ENCODE measurements at regions not wholly inside any gene's neighbourhood (a gene's known extent, or its start where the extent isn't known, plus 50 kb on each side); places are given as distances from the start of the nearest gene placed in this dataset.
"Not testable (repeated sequence)": the region's sequence is repeated elsewhere in the genome, so short reads cannot be mapped to it uniquely, and the experiment has no call there.

DNA sequence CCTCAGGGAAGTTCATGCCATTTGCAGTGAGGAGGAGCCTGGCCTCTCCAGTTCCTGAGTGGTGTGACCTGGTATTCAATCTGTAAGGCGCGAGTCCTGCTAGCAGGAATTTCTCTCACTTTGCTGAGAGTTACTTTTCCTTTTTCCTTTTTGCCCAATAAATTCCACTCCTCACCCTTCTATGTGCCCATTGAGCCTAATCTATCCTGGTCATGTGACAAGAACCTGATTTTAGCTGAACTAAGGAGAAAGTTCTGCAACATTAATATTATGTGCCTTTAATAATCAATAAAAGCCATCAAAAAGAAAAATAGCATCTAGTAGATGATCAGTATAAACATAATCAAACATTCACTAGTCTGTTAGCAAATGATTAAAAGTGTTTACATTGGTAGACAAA, 136.1 kb upstream of the POGK start:
- no peak for DNase-seq

DNA sequence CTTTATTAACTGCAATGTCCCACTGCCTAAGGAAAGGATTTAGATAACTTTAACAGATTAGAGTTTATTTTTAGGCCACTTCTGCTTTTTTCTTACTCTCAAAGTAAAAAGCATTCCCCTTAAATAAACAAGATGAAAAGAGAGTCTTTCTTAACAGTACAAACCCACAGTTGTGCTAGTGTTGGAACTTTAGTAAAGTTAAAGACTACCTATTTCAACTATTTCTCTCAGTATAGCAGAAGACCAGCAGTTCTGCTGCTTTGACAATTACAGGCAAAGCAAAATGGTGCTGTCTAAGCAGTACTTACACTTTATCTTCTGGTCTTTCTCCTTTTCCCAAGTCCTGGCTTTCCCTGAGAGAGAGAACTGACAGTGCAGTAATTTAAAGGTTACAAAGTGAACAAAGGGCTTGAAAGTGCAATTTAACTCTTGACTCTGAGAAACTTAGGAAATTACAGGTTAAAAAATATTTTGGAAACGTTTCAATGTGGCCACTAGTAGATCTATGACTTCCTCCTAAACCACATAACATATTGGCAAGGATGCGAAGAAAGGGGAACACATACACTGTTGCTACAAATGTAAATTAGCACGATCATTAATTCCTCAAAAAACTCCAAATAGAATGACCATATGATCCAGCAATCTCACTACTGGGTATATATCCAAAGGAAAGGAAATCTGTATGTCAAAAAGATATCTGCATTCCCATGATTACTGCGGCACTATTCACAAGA, 135.4 kb upstream of the POGK start:
- no peak for DNase-seq

DNA sequence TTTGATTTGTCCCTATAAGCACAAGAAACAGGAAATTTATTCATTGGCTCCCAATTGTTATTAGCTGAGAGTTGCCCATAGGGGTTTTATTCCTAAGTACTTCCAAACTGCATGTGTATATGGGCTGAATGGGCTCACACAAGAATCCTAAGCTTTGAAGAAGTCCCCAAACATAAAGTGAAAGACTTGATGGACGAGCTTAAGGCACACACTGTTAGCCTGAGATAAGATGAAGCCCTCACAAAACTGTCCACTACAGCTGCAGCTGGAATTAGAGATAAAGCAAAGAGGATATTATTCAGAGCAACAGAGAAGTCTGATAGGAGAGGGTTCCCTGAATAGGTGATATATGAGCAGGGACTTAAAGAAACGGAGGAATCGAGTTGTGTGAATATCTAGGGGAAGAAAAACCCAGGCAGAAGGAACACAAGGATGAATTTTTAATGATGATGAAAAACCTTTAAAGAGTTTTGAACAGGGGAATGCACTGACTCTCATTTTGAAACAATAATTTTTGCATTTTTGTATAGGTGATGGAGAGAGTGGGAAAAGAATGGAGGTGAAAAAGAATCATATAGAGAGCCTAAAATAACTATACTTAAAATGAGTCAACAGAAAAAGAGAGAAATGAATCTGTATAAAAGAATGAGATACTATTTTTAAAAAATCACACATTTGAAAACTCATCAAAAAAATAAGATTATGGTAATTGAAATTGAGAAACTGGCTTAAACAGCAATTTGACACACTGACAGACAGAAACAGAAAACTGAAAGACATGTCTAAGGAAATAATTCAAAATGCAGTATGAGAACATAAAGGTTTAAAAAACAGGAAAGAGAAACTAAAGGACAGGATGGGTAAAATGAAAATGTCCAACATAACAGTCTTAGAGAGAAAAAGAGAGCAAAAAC, 133.6 kb upstream of the POGK start:
- no peak for DNase-seq

DNA sequence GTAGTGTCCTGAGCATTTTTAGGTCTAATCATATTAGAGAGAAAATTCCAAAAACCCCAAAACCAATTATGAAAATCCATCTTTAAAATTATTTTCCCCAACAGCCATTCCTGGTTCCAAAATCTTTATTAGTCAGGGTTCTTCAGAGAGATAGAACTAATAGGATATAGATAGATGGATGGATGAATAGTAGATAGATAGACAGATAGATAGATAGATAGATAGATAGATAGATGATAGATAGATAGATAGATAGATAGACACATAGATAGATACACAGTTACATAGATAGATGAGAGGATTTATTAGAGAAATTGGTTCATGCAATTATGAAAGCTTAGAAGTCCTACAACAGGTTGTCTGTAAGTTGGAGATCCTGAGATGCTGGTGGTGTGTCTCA, 122.7 kb upstream of the POGK start:
- DNase-seq = no peak

GRCh38 chr1:166721145-166721544, 118.1 kb upstream of the POGK start:
- DNase-seq = no peak

- no peak for DNase-seq
Measured at GRCh38 chr1:166730299-166730888, 108.9 kb upstream of the POGK start.

DNA sequence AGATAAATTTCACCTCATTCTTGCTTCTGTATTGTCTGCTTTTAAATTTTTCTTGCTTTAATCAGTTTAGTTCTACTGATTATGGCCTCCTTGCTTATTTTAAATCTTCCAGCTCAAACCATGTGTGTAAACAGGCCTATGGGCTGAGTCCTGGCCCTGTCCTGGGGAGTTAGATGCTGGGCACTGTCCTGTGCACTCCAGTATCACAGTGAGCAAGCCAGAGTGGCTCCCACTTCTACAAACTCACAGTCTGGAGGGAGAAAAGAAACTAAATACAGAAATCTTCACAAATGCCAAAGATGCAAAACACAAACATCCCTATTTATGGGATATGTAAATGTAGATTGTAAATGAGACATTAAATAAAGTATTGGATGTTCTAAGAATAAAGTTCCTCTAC, 101.1 kb upstream of the POGK start:
- no peak for DNase-seq

DNA sequence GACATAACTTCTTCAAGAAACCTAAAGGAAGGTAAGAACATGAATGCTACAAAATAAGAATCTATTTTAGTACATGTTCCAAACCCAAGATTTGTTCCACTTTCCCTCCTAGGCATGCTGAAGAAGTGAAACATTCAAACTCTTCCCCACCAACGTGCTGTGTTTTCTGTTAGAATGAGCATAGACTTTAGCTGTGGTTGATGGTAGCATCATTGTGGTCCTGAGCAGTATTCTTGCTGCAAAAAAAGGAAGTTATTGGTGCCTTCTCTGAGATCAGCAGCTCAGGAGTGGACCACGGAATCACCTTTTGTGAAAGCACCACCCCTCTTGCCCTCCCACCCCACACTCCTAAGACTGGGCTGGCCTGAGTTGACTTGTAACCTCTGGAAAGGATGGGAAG, 100.4 kb upstream of the POGK start:
- no peak for DNase-seq

DNA sequence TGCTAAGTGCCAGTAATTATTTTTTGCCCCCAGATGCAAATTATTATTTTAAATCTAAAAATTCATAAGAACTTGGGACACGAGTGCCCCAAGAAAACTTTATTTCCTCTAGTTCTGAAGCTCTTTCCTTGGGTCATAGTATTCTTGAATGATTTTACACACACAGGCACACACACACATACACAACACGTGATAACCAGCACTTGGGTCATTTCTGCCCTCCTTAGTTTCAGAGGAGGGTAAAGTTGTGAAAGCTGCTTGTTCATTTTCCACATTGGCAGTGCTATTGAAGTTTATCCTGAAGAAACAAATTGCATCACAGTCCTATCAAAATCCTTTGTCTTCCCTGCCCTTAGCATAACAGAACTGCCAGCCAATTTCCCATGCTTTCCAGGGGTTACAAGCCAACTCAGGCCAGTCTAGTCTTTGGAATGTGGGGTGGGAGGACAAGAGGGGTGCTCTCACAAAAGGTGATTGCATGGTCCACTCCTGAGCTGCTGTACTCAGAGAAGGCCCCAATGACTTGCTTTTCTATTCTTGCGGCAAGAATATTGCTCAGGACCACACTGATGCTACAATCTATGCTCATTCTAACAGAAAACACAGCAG, 98.5 kb upstream of the POGK start:
- no peak for DNase-seq

DNA sequence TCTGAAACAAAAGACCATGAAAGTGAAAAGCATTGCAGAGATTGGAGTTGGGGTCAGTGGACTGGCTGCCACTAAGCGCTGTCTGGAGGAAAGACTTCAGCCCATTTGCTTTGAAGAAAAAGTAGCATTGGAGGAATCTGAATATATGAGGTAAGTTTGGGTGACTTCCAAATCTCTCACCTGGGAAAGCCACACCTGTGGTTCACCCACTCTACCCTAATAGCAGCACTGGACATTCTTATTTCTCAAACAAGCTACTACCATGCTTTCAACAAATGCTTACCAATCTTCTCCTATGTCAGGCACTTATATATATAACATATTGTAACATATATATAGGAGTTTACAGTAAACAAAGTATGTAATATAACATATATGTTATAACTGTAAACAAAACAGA, 76.0 kb upstream of the POGK start:
- no peak for DNase-seq

DNA sequence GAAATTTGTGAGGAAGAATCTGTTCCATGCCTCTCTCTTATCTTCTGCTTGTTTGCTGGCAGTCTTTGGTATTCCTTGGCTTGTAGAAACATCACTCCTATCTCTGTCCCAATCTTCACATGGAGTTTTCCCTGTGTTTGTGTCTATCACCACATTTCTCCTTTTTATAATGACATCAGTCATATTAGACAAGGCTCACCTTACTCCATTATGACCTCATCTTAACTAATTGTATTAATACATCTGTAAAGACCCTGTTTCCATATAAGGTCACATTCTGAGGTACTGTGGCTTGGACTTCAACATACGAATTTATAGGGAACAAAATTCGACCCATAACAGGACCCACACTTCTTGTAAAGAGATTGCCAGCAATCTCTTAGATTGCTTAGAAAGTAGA, 72.3 kb upstream of the POGK start:
- DNase-seq = no peak

DNA sequence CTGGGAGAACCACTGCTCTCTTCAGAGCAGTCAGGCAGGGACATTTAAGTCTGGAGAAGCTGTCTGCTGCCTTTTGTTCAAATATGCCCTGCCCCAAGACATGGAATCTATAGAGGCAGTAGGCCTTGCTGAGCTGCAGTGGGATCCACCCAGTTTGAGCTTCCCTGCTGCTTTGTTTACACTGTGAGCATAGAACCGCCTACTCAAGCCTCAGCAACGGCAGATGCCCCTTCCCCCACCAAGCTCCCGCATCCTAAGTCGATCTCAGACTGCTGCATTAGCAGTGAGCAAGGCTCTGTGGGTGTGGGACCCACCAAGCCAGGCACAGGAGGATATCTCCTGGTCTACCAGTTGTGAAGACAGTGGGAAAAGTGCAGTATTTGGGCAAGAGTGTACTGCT, 54.6 kb upstream of the POGK start:
- DNase-seq = not testable (repeated sequence)

DNA sequence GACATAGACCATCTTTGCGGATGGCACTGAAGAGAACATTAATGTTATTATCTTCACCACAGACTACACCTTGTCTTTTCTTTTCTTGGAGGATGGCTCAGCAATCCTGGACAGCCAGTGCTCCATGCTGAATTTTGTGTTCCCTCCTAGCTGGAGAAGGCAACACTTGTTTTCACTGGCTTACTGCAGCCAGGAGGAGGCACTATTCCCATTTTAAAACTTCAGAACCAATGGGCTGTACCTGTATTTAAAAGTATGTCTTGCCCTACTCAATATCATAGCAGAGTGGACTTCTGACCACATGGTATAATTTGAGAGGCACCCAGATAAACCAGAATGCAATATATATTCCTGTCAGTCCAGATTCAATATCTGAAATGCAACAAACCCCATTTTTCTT, 53.3 kb upstream of the POGK start:
- DNase-seq = no peak

- no peak for DNase-seq
Measured at GRCh38 chr1:166789286-166789685, 50.0 kb upstream of the POGK start.

All from activated T-cell treated with anti-CD3 and anti-CD28 coated beads, Interleukin-2, amount 50 U/mL, for 48 hours (primary cell).